ENCODE measurements at regions not wholly inside any gene's neighbourhood (a gene's known extent, or its start where the extent isn't known, plus 50 kb on each side); places are given as distances from the start of the nearest gene placed in this dataset.

- no peak for TF ChIP-seq CTCF (IDR thresholded peaks at IDR 0.05)
- no peak for TF ChIP-seq ZSCAN20 (CRISPR knock-in tag; IDR thresholded peaks at IDR 0.05)
- no peak for TF ChIP-seq CEBPB (IDR thresholded peaks at IDR 0.05)
- TF ChIP-seq MAX (IDR thresholded peaks at IDR 0.05) = no peak
- TF ChIP-seq REST (IDR thresholded peaks at IDR 0.05) = no peak
- TF ChIP-seq USF2 (IDR thresholded peaks at IDR 0.05) = no peak
- no peak for TF ChIP-seq CHD2 (IDR thresholded peaks at IDR 0.05; ENCODE audit: low read length, partially characterized antibody)
- TF ChIP-seq MAZ (IDR thresholded peaks at IDR 0.05; ENCODE audit: borderline replicate concordance, low read depth, low read length) = no peak
- TF ChIP-seq MYC (IDR thresholded peaks at IDR 0.05; ENCODE audit: borderline replicate concordance, low read length) = no peak
- TF ChIP-seq RCOR1 (IDR thresholded peaks at IDR 0.05; ENCODE audit: low read depth, low read length) = no peak
- no peak for TF ChIP-seq RFX5 (IDR thresholded peaks at IDR 0.05)
- no peak for TF ChIP-seq CBX2 (IDR thresholded peaks at IDR 0.05; ENCODE audit: borderline replicate concordance, low read depth)
These were observed 86.6 kb downstream of the NOC3L start for GRCh38 chr10:94276140-94276539.

Measured in A549 (cell line).